ENCODE measurements at regions not wholly inside any gene's neighbourhood (a gene's known extent, or its start where the extent isn't known, plus 50 kb on each side); places are given as distances from the start of the nearest gene placed in this dataset.

GRCh38 chr5:58357799-58358500 lies 101.9 kb downstream of the PLK2 start:
- no peak for DNase-seq (ENCODE audit: low spot score)
- TF ChIP-seq CTCF (IDR thresholded peaks at IDR 0.05; ENCODE audit: extremely low read depth, missing control alignments): no peak

GRCh38 chr5:58357121-58357520 lies 102.8 kb downstream of the PLK2 start:
- no peak for DNase-seq (ENCODE audit: low spot score)
- no peak for TF ChIP-seq CTCF (IDR thresholded peaks at IDR 0.05; ENCODE audit: extremely low read depth, missing control alignments)

GRCh38 chr5:58356662-58357061 lies 103.2 kb downstream of the PLK2 start:
- no peak for TF ChIP-seq CTCF (IDR thresholded peaks at IDR 0.05; ENCODE audit: extremely low read depth, missing control alignments)
- no peak for DNase-seq (ENCODE audit: low spot score)

- no peak for DNase-seq (ENCODE audit: low spot score)
- TF ChIP-seq CTCF (IDR thresholded peaks at IDR 0.05; ENCODE audit: extremely low read depth, missing control alignments): no peak
These were observed 105.1 kb downstream of the PLK2 start for GRCh38 chr5:58354827-58355226.

GRCh38 chr5:58353992-58354391 lies 105.9 kb downstream of the PLK2 start:
- no peak for TF ChIP-seq CTCF (IDR thresholded peaks at IDR 0.05; ENCODE audit: extremely low read depth, missing control alignments)
- DNase-seq (ENCODE audit: low spot score): no peak

GRCh38 chr5:58351190-58351589 lies 108.7 kb downstream of the PLK2 start:
- DNase-seq (ENCODE audit: low spot score): no peak

More at GRCh38 chr5:58351190-58351589, 108.7 kb downstream of the PLK2 start:
- TF ChIP-seq CTCF (IDR thresholded peaks at IDR 0.05; ENCODE audit: extremely low read depth, missing control alignments): no peak

All from GM20000 (cell line).